SK-N-MC (cell line): ENCODE measurements at regions not wholly inside any gene's neighbourhood (a gene's known extent, or its start where the extent isn't known, plus 50 kb on each side); places are given as distances from the start of the nearest gene placed in this dataset.

Source experiments
- EZH2 ChIP-seq: fragments of 200-600 bp; sonication (generic); IDR thresholded peaks from one replicate; pipeline ENCODE4 v1.6.1; 2017; ENCODE audit warnings: antibody characterized with exemption
- POLR2AphosphoS5 ChIP-seq: IDR thresholded peaks from 2 replicates; pipeline ENCODE4 v1.6.1; 2012; ENCODE audit warnings: mild to moderate bottlenecking, low read depth, low read length, borderline replicate concordance

DNA sequence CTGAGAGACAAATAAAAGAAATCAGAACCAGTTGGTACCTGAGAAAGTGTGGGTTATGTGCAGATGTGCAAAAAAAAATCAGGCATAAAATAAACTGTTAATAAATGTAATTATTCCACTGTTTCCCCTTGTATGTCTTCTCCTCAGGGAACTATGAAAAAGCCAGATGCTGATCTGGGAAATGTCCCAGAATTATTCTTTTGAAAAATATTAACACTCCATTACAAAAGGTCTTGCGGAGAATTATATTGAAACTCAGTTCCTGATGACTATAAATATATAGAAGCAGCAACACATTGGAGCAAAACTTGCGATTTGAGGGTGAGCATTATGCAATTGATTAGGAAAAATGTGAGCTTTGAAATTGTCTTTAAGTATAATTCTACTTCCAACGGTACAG lies 433.3 kb upstream of the KLF12 start:
- TF ChIP-seq POLR2AphosphoS5 (no peak), EZH2 (no peak)
